ENCODE measurements at regions not wholly inside any gene's neighbourhood (a gene's known extent, or its start where the extent isn't known, plus 50 kb on each side); places are given as distances from the start of the nearest gene placed in this dataset.

GRCh38 chrX:13892856-13893255, 76.0 kb upstream of the GPM6B start:
- Histone ChIP-seq H3K4me3 (ENCODE audit: low read length) (no peak overlapping the region), H3K4me1 (ENCODE audit: control insufficient read depth, insufficient read depth, low read length) (no peaks in the 10 kb centered on the region), H3K9me3 (ENCODE audit: control insufficient read depth, low read depth, low read length) (no peaks in the 10 kb centered on the region), H3K27ac (ENCODE audit: low read length) (no peak overlapping the region), H3K27me3 (ENCODE audit: control insufficient read depth, insufficient read depth, low read length) (no peaks in the 10 kb centered on the region), H3K36me3 (ENCODE audit: control insufficient read depth, insufficient read depth, low read length) (no peaks in the 10 kb centered on the region)
- WGBS (ENCODE audit: insufficient coverage, low lambda C conversion rate): no CpG with 5 or more reads among the region's 3 CpGs
- no peak for DNase-seq

- Histone ChIP-seq H3K36me3 (ENCODE audit: control insufficient read depth, insufficient read depth, low read length) (no peaks in the 10 kb centered on the region), H3K4me3 (ENCODE audit: low read length) (no peak overlapping the region), H3K4me1 (ENCODE audit: control insufficient read depth, insufficient read depth, low read length) (no peaks in the 10 kb centered on the region), H3K27me3 (ENCODE audit: control insufficient read depth, insufficient read depth, low read length) (no peaks in the 10 kb centered on the region), H3K27ac (ENCODE audit: low read length) (no peak overlapping the region), H3K9me3 (ENCODE audit: control insufficient read depth, low read depth, low read length) (no peaks in the 10 kb centered on the region)
- peak in 1 of 2 donors; percentile 9 for DNase-seq
- no CpG with 5 or more reads among the region's 7 CpGs for WGBS (ENCODE audit: insufficient coverage, low lambda C conversion rate)
Measured at GRCh38 chrX:13891377-13892140, 74.7 kb upstream of the GPM6B start.

DNA sequence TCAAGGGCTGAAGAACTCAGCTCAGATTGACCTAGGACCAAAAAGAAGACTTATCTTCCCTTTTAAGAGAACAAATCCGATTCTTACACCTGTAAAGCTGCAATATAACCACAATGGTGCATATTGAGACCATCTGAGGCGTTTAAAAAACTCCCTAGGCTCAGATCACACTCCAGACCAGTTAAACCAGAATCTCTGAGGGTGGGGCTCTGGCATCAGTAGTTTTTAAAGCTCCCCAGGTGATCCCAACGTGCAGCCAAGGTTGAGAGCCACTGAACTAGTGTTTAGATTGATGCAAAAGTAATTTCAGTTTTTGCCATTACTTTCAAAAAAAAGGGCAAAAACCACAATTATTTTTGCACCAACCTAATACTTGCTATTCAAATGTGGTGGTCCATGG, 73.9 kb upstream of the GPM6B start:
- no CpG with 5 or more reads among the region's 3 CpGs for WGBS (ENCODE audit: insufficient coverage, low lambda C conversion rate)

DNA sequence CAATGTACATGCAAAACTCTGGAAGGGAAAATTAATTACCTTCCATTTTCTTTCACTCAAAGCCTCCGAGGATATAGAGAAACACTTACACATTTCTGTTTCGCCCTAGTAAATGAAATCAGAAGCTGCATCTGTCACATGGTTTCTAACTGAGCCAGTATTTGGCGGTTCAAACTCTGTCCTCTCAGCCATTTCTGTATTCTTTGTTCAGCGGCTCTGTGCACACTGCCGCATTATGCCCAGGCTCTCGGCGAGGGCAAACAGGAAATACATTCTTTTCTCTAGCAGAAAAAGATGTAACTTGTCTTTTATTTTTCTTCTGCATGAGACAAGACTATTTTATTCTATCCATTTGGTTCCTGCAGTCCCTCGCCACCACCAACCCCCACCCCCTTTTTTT, 71.4 kb upstream of the GPM6B start:
- no peaks in the 10 kb centered on the region for H3K36me3 ChIP-seq (ENCODE audit: control insufficient read depth, insufficient read depth, low read length)
- H3K4me3 ChIP-seq (ENCODE audit: low read length): no peak overlapping the region
- no CpG with 5 or more reads among the region's 8 CpGs for WGBS (ENCODE audit: insufficient coverage, low lambda C conversion rate)
- no peaks in the 10 kb centered on the region for H3K9me3 ChIP-seq (ENCODE audit: control insufficient read depth, low read depth, low read length)
- DNase-seq: no peak
- H3K27ac ChIP-seq (ENCODE audit: low read length): no peak overlapping the region
- no peaks in the 10 kb centered on the region for H3K4me1 ChIP-seq (ENCODE audit: control insufficient read depth, insufficient read depth, low read length)
- no peaks in the 10 kb centered on the region for H3K27me3 ChIP-seq (ENCODE audit: control insufficient read depth, insufficient read depth, low read length)

More for the DNA sequence above, 73.9 kb upstream of the GPM6B start:
- Histone ChIP-seq H3K36me3 (ENCODE audit: control insufficient read depth, insufficient read depth, low read length) (no peaks in the 10 kb centered on the region), H3K27me3 (ENCODE audit: control insufficient read depth, insufficient read depth, low read length) (no peaks in the 10 kb centered on the region), H3K27ac (ENCODE audit: low read length) (no peak overlapping the region), H3K4me1 (ENCODE audit: control insufficient read depth, insufficient read depth, low read length) (no peaks in the 10 kb centered on the region), H3K4me3 (ENCODE audit: low read length) (no peak overlapping the region), H3K9me3 (ENCODE audit: control insufficient read depth, low read depth, low read length) (no peaks in the 10 kb centered on the region)
- no peak for DNase-seq

DNA sequence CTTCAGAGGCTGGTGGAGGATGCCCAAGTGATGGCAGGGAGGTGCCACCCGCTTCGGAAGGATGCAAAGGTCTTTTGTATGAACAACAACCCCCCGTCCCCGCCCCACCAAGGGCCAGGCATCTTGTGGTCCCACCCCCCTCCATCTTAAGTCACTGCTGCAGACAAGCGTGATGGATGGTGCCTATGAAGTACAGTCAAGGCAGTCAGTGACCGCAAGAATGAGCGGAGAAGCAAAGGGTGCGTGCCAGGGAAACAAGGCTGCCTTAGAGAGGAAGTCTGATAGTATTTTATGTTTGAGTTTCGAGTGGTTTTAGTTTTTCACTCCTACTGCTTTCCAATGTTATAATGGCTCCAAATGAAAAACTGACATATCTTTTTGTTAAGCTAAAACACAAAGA, 68.7 kb upstream of the GPM6B start:
- no peak overlapping the region for H3K4me3 ChIP-seq (ENCODE audit: low read length)
- DNase-seq: no peak
- no peak overlapping the region for H3K27ac ChIP-seq (ENCODE audit: low read length)
- WGBS (ENCODE audit: insufficient coverage, low lambda C conversion rate): no CpG with 5 or more reads among the region's 9 CpGs
- H3K9me3 ChIP-seq (ENCODE audit: control insufficient read depth, low read depth, low read length): no peaks in the 10 kb centered on the region
- H3K4me1 ChIP-seq (ENCODE audit: control insufficient read depth, insufficient read depth, low read length): no peaks in the 10 kb centered on the region
- no peaks in the 10 kb centered on the region for H3K36me3 ChIP-seq (ENCODE audit: control insufficient read depth, insufficient read depth, low read length)
- no peaks in the 10 kb centered on the region for H3K27me3 ChIP-seq (ENCODE audit: control insufficient read depth, insufficient read depth, low read length)

DNA sequence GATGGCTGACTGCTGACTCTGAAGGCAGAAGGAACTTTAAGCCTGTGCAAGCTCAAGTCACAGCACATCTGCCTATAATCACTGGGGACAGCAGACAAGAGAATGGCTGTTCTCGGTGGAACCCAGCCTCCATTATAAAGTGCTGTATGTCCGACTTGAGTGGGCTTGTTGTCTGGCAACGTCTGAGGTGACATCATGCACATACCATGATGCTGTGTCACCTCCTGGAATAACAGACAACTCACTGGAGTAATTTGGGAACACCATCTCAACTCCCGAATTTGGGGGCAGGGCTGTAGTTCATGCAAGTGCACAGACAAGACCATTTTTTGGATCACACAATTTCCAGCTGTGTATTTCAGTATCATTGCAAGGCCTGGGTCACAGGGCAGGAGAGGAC, 59.8 kb upstream of the GPM6B start:
- Histone ChIP-seq H3K9me3 (ENCODE audit: control insufficient read depth, low read depth, low read length) (no peaks in the 10 kb centered on the region), H3K27me3 (ENCODE audit: control insufficient read depth, insufficient read depth, low read length) (no peaks in the 10 kb centered on the region), H3K27ac (ENCODE audit: low read length) (no peak overlapping the region), H3K4me1 (ENCODE audit: control insufficient read depth, insufficient read depth, low read length) (no peaks in the 10 kb centered on the region), H3K36me3 (ENCODE audit: control insufficient read depth, insufficient read depth, low read length) (no peaks in the 10 kb centered on the region), H3K4me3 (ENCODE audit: low read length) (no peak overlapping the region)
- DNase-seq: no peak
- no CpG with 5 or more reads among the region's 4 CpGs for WGBS (ENCODE audit: insufficient coverage, low lambda C conversion rate)

GRCh38 chrX:13875572-13875971, 58.7 kb upstream of the GPM6B start:
- DNase-seq: no peak
- H3K27me3 ChIP-seq (ENCODE audit: control insufficient read depth, insufficient read depth, low read length): no peaks in the 10 kb centered on the region
- WGBS (ENCODE audit: insufficient coverage, low lambda C conversion rate): no CpG with 5 or more reads among the region's 3 CpGs

DNA sequence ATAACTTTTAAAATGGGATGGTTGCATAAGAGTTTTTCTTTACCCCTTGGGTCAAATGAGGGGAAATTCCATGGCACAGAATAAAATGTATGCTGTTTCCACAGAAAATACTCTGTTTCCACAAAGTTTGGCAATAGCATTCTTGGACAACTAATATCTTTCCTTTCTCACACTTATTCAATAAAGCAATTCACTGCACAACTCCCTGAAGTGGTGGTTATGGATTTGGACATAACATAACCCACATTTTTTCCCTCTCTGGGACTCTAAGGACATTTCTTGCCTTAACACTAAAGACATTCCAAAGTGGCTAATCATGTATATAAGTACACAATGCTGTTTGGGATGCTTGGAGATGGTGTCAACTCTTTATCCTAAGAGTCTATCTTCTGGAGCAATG, 51.7 kb upstream of the GPM6B start:
- H3K27ac ChIP-seq (ENCODE audit: low read length): no peak overlapping the region
- H3K9me3 ChIP-seq (ENCODE audit: control insufficient read depth, low read depth, low read length): no peaks in the 10 kb centered on the region
- H3K4me1 ChIP-seq (ENCODE audit: control insufficient read depth, insufficient read depth, low read length): no peaks in the 10 kb centered on the region
- DNase-seq: no peak
- H3K4me3 ChIP-seq (ENCODE audit: low read length): no peak overlapping the region
- no peaks in the 10 kb centered on the region for H3K36me3 ChIP-seq (ENCODE audit: control insufficient read depth, insufficient read depth, low read length)
- no peaks in the 10 kb centered on the region for H3K27me3 ChIP-seq (ENCODE audit: control insufficient read depth, insufficient read depth, low read length)

More at GRCh38 chrX:13875572-13875971, 58.7 kb upstream of the GPM6B start:
- H3K4me1 ChIP-seq (ENCODE audit: control insufficient read depth, insufficient read depth, low read length): no peaks in the 10 kb centered on the region
- H3K4me3 ChIP-seq (ENCODE audit: low read length): no peak overlapping the region
- H3K27ac ChIP-seq (ENCODE audit: low read length): no peak overlapping the region
- no peaks in the 10 kb centered on the region for H3K36me3 ChIP-seq (ENCODE audit: control insufficient read depth, insufficient read depth, low read length)
- no peaks in the 10 kb centered on the region for H3K9me3 ChIP-seq (ENCODE audit: control insufficient read depth, low read depth, low read length)

Measured in large intestine (tissue), 3 donors.